Tibial nerve (tissue), 4 donors: ENCODE measurements at regions not wholly inside any gene's neighbourhood (a gene's known extent, or its start where the extent isn't known, plus 50 kb on each side); places are given as distances from the start of the nearest gene placed in this dataset.
A peak's percentile ranks its signal among the peaks of the same experiment; 100 is the strongest.

ENCODE experiments used
- DNase-seq, 2 donors: peaks; one replicate each; pipeline ENCODE4 v3.0.0-alpha.2; 2019; ENCODE audit warnings: low spot score in 2 of 2
- H3K27ac ChIP-seq, 4 donors: fragments of 200-600 bp; sonication (generic) in 3 of 4; one replicate each; pipeline ENCODE4 v1.5.1; 2017 to 2019; ENCODE audit warnings: mild to moderate bottlenecking in 1 of 4
- H3K27me3 ChIP-seq, 2 donors: fragments of 200-600 bp; sonication (generic) in 1 of 2; one replicate each; pipeline versions ENCODE4 v1.5.1 to v1.6.0; 2017 to 2019
- H3K36me3 ChIP-seq, 3 donors: fragments of 200-600 bp; sonication (generic); one replicate each; pipeline ENCODE4 v1.5.1; 2018 to 2019
- H3K4me1 ChIP-seq, 4 donors: fragments of 200-600 bp; sonication (generic) in 3 of 4; one replicate each; pipeline ENCODE4 v1.5.1; 2017 to 2019
- H3K4me3 ChIP-seq, 4 donors: fragments of 200-600 bp; sonication (generic) in 3 of 4; one replicate each; pipeline ENCODE4 v1.5.1; 2017 to 2019; ENCODE audit warnings: mild to moderate bottlenecking in 1 of 4, moderate library complexity in 1 of 4
- H3K9me3 ChIP-seq, 4 donors: fragments of 200-600 bp; sonication (generic) in 3 of 4; one replicate each; pipeline ENCODE4 v1.5.1; 2017 to 2019
- EP300 ChIP-seq, 2 donors: sonication (generic); formaldehyde crosslinking; IDR thresholded peaks; one replicate each; pipeline ENCODE4 v1.6.1; 2017; ENCODE audit warnings: antibody characterized with exemption in 2 of 2, mild to moderate bottlenecking in 1 of 2
- POLR2A ChIP-seq, 2 donors: fragments of 450-650 bp; IDR thresholded peaks; one replicate each; pipeline ENCODE4 v1.6.1; 2017; ENCODE audit warnings: antibody characterized with exemption in 2 of 2, mild to moderate bottlenecking in 2 of 2, moderate library complexity in 2 of 2
- WGBS, 2 donors: methylation state at CpG; one replicate each; pipeline ENCODE4 v1.1.5; 2018; 5-methylcytosine and 5-hydroxymethylcytosine counted together
- TF ChIP-seq, protein P1 (sequence below), 5 experiments: fragments of 200-600 bp in 3 of 5; fragments of 450-650 bp in 2 of 5; sonication (generic) in 3 of 5; IDR thresholded peaks; one replicate each; pipeline ENCODE4 v1.5.1; 2016 to 2019; ENCODE audit warnings: antibody characterized with exemption in 5 of 5, mild to moderate bottlenecking in 3 of 5, moderate library complexity in 2 of 5

DNA sequence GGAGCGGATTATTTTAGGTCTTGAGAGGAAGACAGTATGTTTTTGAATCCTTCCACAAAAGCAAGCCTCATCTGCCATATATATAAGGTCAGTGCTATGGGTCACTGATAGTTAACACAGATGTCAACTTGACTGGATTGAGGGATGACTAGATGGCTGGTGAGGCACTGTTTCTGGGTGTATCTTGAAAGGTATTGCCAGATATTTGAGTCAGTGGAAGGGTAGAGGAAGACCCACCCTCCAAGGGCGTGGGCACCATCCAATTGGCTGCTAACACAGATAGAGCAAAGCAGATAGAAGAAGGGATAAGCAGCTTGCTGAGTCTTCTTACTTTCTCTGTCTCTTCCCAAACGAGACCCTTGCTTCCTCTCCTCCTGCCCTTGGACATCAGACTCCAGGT, 185.0 kb upstream of the BTG1 start:
- Histone ChIP-seq H3K27ac (no peak overlapping the region), H3K36me3 (no peaks in the 10 kb centered on the region), H3K4me3 (no peak overlapping the region), H3K4me1 (peaks cover 0 to under 1% (median 0%) of the 10 kb centered on the region in 4 donors), H3K9me3 (no peaks in the 10 kb centered on the region), H3K27me3 (no peaks in the 10 kb centered on the region)
- TF ChIP-seq EP300 (IDR thresholded peaks at IDR 0.05) (no peak), POLR2A (IDR thresholded peaks at IDR 0.05) (no peak)
- TF ChIP-seq, protein P1, sequence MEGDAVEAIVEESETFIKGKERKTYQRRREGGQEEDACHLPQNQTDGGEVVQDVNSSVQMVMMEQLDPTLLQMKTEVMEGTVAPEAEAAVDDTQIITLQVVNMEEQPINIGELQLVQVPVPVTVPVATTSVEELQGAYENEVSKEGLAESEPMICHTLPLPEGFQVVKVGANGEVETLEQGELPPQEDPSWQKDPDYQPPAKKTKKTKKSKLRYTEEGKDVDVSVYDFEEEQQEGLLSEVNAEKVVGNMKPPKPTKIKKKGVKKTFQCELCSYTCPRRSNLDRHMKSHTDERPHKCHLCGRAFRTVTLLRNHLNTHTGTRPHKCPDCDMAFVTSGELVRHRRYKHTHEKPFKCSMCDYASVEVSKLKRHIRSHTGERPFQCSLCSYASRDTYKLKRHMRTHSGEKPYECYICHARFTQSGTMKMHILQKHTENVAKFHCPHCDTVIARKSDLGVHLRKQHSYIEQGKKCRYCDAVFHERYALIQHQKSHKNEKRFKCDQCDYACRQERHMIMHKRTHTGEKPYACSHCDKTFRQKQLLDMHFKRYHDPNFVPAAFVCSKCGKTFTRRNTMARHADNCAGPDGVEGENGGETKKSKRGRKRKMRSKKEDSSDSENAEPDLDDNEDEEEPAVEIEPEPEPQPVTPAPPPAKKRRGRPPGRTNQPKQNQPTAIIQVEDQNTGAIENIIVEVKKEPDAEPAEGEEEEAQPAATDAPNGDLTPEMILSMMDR (IDR thresholded peaks at IDR 0.05) = no peak
- no peak for DNase-seq
- 92 to 93% methylated on average over 3 of the region's 3 CpGs for WGBS, 2 donors

DNA sequence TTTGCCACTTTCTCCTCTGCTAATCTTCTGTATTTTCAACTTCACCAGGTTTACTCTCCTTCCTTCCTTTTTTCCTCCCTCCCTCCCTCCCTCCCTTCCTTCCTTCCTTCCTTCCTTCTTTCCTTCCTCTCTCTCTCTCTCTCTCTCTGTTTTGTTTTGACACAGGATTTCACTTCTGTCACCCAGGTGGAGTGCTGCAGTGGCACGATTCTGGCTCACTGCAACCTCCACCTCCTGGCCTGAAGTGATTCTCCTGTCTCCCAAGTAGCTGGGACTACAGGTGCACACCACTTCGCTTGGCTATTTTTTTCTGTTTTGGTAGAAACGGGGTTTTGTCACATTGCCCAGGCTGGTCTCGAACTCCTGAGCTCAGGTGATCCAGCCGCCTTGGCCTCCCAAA, 181.2 kb upstream of the BTG1 start:
- H3K9me3 ChIP-seq = no peaks in the 10 kb centered on the region
- TF ChIP-seq, protein P1 (IDR thresholded peaks at IDR 0.05) = no peak
- no peak for TF ChIP-seq POLR2A (IDR thresholded peaks at IDR 0.05)
- no peak for TF ChIP-seq EP300 (IDR thresholded peaks at IDR 0.05)
- 90 to 96% methylated on average over 5 of the region's 5 CpGs for WGBS, 2 donors
- H3K27me3 ChIP-seq = no peaks in the 10 kb centered on the region
- DNase-seq = no peak
- H3K4me3 ChIP-seq = no peak overlapping the region
- H3K27ac ChIP-seq = no peak overlapping the region
- no peaks in the 10 kb centered on the region for H3K4me1 ChIP-seq
- no peaks in the 10 kb centered on the region for H3K36me3 ChIP-seq

DNA sequence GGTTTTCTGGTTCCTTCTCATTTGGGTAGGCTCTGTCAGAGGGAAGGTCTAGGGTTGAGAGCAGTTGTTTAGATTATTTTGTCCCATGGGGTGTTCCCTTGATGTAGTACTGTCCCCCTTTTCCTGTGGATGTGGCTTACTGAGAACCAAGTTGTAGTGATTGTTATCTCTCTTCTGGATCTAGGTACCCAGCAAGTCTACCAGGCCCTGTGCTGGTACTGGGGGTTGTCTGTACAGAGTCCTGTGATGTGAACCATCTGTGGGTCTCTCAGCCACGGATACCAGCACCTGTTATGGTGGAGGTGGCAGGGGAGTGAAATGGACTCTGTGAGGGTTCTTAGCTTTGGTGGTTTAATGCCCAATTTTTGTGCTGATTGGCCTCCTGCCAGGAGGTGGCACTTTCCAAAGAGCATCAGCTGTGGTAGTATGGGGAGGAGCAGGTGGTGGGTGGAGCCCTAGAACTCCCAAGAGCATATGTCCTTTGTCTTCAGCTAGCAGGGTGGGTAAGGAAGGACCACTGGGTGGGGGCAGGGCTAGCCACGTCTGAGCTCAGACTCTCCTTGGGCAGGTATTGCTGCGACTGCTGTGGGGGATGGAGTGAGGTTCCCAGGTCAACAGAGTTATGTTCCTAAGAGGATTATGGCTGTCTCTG, 179.3 kb upstream of the BTG1 start:
- 93 to 97% methylated on average over 3 of the region's 3 CpGs for WGBS, 2 donors
- H3K4me1 ChIP-seq = no peaks in the 10 kb centered on the region
- H3K27ac ChIP-seq = no peak overlapping the region
- H3K27me3 ChIP-seq = no peaks in the 10 kb centered on the region
- H3K4me3 ChIP-seq = no peak overlapping the region
- peaks cover 0 to 11% (median 2%) of the 10 kb centered on the region in 4 donors for H3K9me3 ChIP-seq
- TF ChIP-seq, protein P1 (IDR thresholded peaks at IDR 0.05) = no peak
- no peak for TF ChIP-seq EP300 (IDR thresholded peaks at IDR 0.05)
- no peak for TF ChIP-seq POLR2A (IDR thresholded peaks at IDR 0.05)
- no peaks in the 10 kb centered on the region for H3K36me3 ChIP-seq
- no peak for DNase-seq

DNA sequence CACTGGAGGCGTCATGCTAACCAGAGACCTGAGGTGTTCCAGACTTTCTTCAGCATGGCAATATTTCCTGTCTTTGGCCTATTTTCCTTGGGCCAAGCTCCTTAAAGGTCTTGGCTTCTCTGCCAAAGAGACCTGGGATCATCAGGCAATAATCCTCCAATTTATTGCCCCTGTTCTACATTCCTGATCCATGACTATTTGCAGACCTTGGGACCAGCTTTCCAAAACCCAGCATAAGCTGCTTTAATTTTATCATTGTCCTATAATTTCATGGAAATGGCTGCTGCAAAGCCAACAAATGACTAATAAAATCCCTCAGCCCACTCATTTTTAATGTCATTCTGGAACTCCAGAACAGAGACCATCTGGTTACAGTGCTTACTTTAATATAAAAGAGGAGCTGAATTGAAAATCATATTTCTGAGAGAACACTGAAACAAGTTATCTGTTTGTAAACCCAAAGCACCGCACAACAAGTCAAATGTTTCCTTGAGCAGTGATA, 166.9 kb upstream of the BTG1 start:
- H3K27ac ChIP-seq = peak overlapping the region in 2 of 4 donors; percentile 8 to 47
- WGBS, 2 donors = 68 to 69% methylated on average over 2 of the region's 2 CpGs
- no peak overlapping the region for H3K4me3 ChIP-seq
- no peak for DNase-seq
- H3K4me1 ChIP-seq = peaks cover 0 to 7% (median 0%) of the 10 kb centered on the region in 4 donors
- no peaks in the 10 kb centered on the region for H3K27me3 ChIP-seq
- no peak for TF ChIP-seq EP300 (IDR thresholded peaks at IDR 0.05)
- TF ChIP-seq, protein P1 (IDR thresholded peaks at IDR 0.05) = no peak
- TF ChIP-seq POLR2A (IDR thresholded peaks at IDR 0.05) = no peak
- H3K9me3 ChIP-seq = no peaks in the 10 kb centered on the region
- H3K36me3 ChIP-seq = no peaks in the 10 kb centered on the region

DNA sequence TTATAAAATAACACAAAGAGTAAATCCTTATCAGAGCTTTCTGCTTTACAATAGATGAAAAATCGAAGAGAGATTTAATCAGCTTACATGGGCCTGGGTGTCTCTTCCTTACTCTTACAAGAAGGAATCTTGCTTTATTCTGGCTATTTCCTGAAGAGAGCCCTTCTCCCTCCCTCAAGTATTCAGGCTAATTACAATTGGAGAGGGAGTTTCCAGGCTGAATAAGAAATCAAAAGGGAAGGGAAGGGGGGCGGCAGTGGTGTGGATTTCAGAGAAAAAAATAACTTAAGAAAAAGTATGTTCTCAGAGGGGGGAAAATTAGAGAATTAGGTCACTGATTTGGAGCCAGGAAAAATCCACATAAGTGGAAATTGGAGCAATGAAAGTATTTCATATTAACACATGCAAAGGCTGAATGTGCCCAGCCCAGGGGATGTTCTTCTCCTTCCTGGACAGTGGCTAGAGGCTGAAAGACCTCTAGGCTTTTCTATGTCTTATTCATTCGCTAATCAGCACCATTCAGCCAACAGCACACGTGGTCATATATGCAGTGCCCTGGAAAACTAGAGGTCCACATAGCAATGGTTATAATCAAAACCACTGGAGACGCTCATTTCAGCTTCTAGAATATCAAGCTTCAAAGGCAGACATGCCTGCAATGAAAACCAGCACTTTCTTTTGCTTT, 158.9 kb upstream of the BTG1 start:
- Histone ChIP-seq H3K4me3 (no peak overlapping the region), H3K36me3 (no peaks in the 10 kb centered on the region), H3K9me3 (no peaks in the 10 kb centered on the region), H3K4me1 (peaks cover 0 to 31% (median 7%) of the 10 kb centered on the region in 4 donors), H3K27ac (peak overlapping the region in 3 of 4 donors; percentile 34 to 60 (median 60)), H3K27me3 (no peaks in the 10 kb centered on the region)
- no peak for DNase-seq
- no peak for TF ChIP-seq EP300 (IDR thresholded peaks at IDR 0.05)
- no peak for TF ChIP-seq POLR2A (IDR thresholded peaks at IDR 0.05)
- TF ChIP-seq, protein P1 (IDR thresholded peaks at IDR 0.05) = no peak
- 26 to 28% methylated on average over 5 of the region's 5 CpGs for WGBS, 2 donors
